ENCODE measurements at regions not wholly inside any gene's neighbourhood (a gene's known extent, or its start where the extent isn't known, plus 50 kb on each side); places are given as distances from the start of the nearest gene placed in this dataset.
"Not testable (repeated sequence)": the region's sequence is repeated elsewhere in the genome, so short reads cannot be mapped to it uniquely, and the experiment has no call there.

GRCh38 chr7:149692056-149692455 lies 81.3 kb downstream of the ZNF467 start:
- Mint-ChIP-seq H3K27ac (no peak overlapping the region), H3K27me3 (peaks cover 54% of the 10 kb centered on the region), H3K9me3 (no peaks in the 10 kb centered on the region), H3K36me3 (ENCODE audit: low read depth) (no peaks in the 10 kb centered on the region), H3K4me1 (peaks cover 1% of the 10 kb centered on the region), H3K4me3 (no peak overlapping the region)
- DNase-seq: no peak
- ChIA-PET CTCF (no interaction called here), POLR2A (no interaction called here)

GRCh38 chr7:149690688-149691446 lies 82.5 kb downstream of the ZNF467 start:
- Mint-ChIP-seq H3K4me3 (no peak overlapping the region), H3K9me3 (no peaks in the 10 kb centered on the region), H3K27me3 (peaks cover 49% of the 10 kb centered on the region), H3K36me3 (ENCODE audit: low read depth) (no peaks in the 10 kb centered on the region), H3K4me1 (peaks cover 1% of the 10 kb centered on the region), H3K27ac (no peak overlapping the region)
- ChIA-PET CTCF (no interaction called here), POLR2A (no interaction called here)
- no peak for DNase-seq

GRCh38 chr7:149689291-149689721 lies 84.1 kb downstream of the ZNF467 start:
- ChIA-PET POLR2A (no interaction called here), CTCF (no interaction called here)
- H3K27ac Mint-ChIP-seq: no peak overlapping the region
- H3K27me3 Mint-ChIP-seq: peaks cover 39% of the 10 kb centered on the region
- DNase-seq: no peak
- H3K9me3 Mint-ChIP-seq: no peaks in the 10 kb centered on the region
- H3K4me3 Mint-ChIP-seq: no peak overlapping the region
- H3K36me3 Mint-ChIP-seq (ENCODE audit: low read depth): no peaks in the 10 kb centered on the region
- peaks cover 1% of the 10 kb centered on the region for H3K4me1 Mint-ChIP-seq

- Mint-ChIP-seq H3K9me3 (no peaks in the 10 kb centered on the region), H3K36me3 (ENCODE audit: low read depth) (no peaks in the 10 kb centered on the region), H3K4me1 (peaks cover 1% of the 10 kb centered on the region), H3K4me3 (no peak overlapping the region), H3K27ac (no peak overlapping the region), H3K27me3 (peaks cover 38% of the 10 kb centered on the region)
- ChIA-PET POLR2A (no interaction called here), CTCF (no interaction called here)
- no peak for DNase-seq
Measured at GRCh38 chr7:149688836-149689235, 84.6 kb downstream of the ZNF467 start.

GRCh38 chr7:149687820-149688219 lies 85.6 kb downstream of the ZNF467 start:
- H3K4me3 Mint-ChIP-seq; H3K36me3 Mint-ChIP-seq (ENCODE audit: low read depth); H3K27ac Mint-ChIP-seq; POLR2A ChIA-PET; CTCF ChIA-PET; H3K9me3 Mint-ChIP-seq; H3K4me1 Mint-ChIP-seq; DNase-seq: not testable (repeated sequence)
- H3K27me3 Mint-ChIP-seq: peaks cover 29% of the 10 kb centered on the region

GRCh38 chr7:149686449-149686848 lies 86.9 kb downstream of the ZNF467 start:
- Mint-ChIP-seq H3K27me3 (peaks cover 32% of the 10 kb centered on the region), H3K36me3 (ENCODE audit: low read depth) (no peaks in the 10 kb centered on the region), H3K27ac (no peak overlapping the region), H3K4me3 (no peak overlapping the region), H3K9me3 (no peaks in the 10 kb centered on the region), H3K4me1 (no peaks in the 10 kb centered on the region)
- no peak for DNase-seq
- POLR2A ChIA-PET: no interaction called here
- CTCF ChIA-PET: interaction anchor here (1.6 kb wide), 1 partner anchor 24 kb away, joined by 5 read pairs; no protein-coding TSS in a partner anchor

- Mint-ChIP-seq H3K9me3 (no peaks in the 10 kb centered on the region), H3K4me1 (no peaks in the 10 kb centered on the region), H3K27me3 (peaks cover 31% of the 10 kb centered on the region), H3K36me3 (ENCODE audit: low read depth) (no peaks in the 10 kb centered on the region), H3K27ac (no peak overlapping the region), H3K4me3 (no peak overlapping the region)
- no peak for DNase-seq
- POLR2A ChIA-PET: no interaction called here
- CTCF ChIA-PET: interaction anchor here (0.6 to 1.6 kb wide), 4 partner anchors 9 to 299 kb away, joined by 3 to 5 read pairs (median 4); no protein-coding TSS in a partner anchor
Measured at GRCh38 chr7:149686011-149686410, 87.4 kb downstream of the ZNF467 start.

- Mint-ChIP-seq H3K36me3 (ENCODE audit: low read depth) (no peaks in the 10 kb centered on the region), H3K4me3 (no peak overlapping the region), H3K27ac (no peak overlapping the region), H3K9me3 (peaks cover 4% of the 10 kb centered on the region), H3K27me3 (peaks cover 31% of the 10 kb centered on the region), H3K4me1 (no peaks in the 10 kb centered on the region)
- ChIA-PET POLR2A (no interaction called here), CTCF (interaction anchor here (0.6 to 0.7 kb wide), 3 partner anchors 9 to 300 kb away, joined by 3 to 4 read pairs (median 3); no protein-coding TSS in a partner anchor)
- no peak for DNase-seq
Measured at GRCh38 chr7:149685455-149685854, 87.9 kb downstream of the ZNF467 start.

GRCh38 chr7:149683898-149684297 lies 89.5 kb downstream of the ZNF467 start:
- Mint-ChIP-seq H3K36me3 (ENCODE audit: low read depth) (no peaks in the 10 kb centered on the region), H3K4me1 (no peaks in the 10 kb centered on the region), H3K9me3 (peaks cover 4% of the 10 kb centered on the region), H3K27ac (no peak overlapping the region), H3K27me3 (peaks cover 34% of the 10 kb centered on the region), H3K4me3 (no peak overlapping the region)
- DNase-seq: no peak
- ChIA-PET CTCF (interaction anchor here (0.8 kb wide), 1 partner anchor 70 kb away, joined by 3 read pairs; no protein-coding TSS in a partner anchor), POLR2A (no interaction called here)

GRCh38 chr7:149683181-149683580 lies 90.2 kb downstream of the ZNF467 start:
- Mint-ChIP-seq H3K27ac (no peak overlapping the region), H3K9me3 (peaks cover 4% of the 10 kb centered on the region), H3K27me3 (peaks cover 38% of the 10 kb centered on the region), H3K36me3 (ENCODE audit: low read depth) (no peaks in the 10 kb centered on the region), H3K4me3 (no peak overlapping the region), H3K4me1 (no peaks in the 10 kb centered on the region)
- POLR2A ChIA-PET: no interaction called here
- DNase-seq: no peak
- CTCF ChIA-PET: no interaction called here

GRCh38 chr7:149682038-149682437 lies 91.3 kb downstream of the ZNF467 start:
- ChIA-PET CTCF (no interaction called here), POLR2A (no interaction called here)
- Mint-ChIP-seq H3K9me3 (peaks cover 4% of the 10 kb centered on the region), H3K4me1 (no peaks in the 10 kb centered on the region), H3K36me3 (ENCODE audit: low read depth) (no peaks in the 10 kb centered on the region), H3K27me3 (peaks cover 42% of the 10 kb centered on the region), H3K4me3 (no peak overlapping the region), H3K27ac (no peak overlapping the region)
- DNase-seq: no peak

- peaks cover 4% of the 10 kb centered on the region for H3K9me3 Mint-ChIP-seq
- peaks cover 40% of the 10 kb centered on the region for H3K27me3 Mint-ChIP-seq
- H3K4me3 Mint-ChIP-seq: no peak overlapping the region
- no peaks in the 10 kb centered on the region for H3K4me1 Mint-ChIP-seq
- DNase-seq: no peak
- no peaks in the 10 kb centered on the region for H3K36me3 Mint-ChIP-seq (ENCODE audit: low read depth)
- no peak overlapping the region for H3K27ac Mint-ChIP-seq
- CTCF ChIA-PET: no interaction called here
- POLR2A ChIA-PET: no interaction called here
Measured at GRCh38 chr7:149681274-149681673, 92.1 kb downstream of the ZNF467 start.

- POLR2A ChIA-PET: no interaction called here
- CTCF ChIA-PET: interaction anchor here (0.5 kb wide), 1 partner anchor 358 kb away, joined by 3 read pairs; no protein-coding TSS in a partner anchor
- Mint-ChIP-seq H3K36me3 (ENCODE audit: low read depth) (no peaks in the 10 kb centered on the region), H3K27me3 (peaks cover 40% of the 10 kb centered on the region), H3K9me3 (peaks cover 4% of the 10 kb centered on the region), H3K4me3 (no peak overlapping the region), H3K27ac (no peak overlapping the region), H3K4me1 (no peaks in the 10 kb centered on the region)
- no peak for DNase-seq
Measured at GRCh38 chr7:149680331-149681025, 92.9 kb downstream of the ZNF467 start.
